ENCODE measurements at regions not wholly inside any gene's neighbourhood (a gene's known extent, or its start where the extent isn't known, plus 50 kb on each side); places are given as distances from the start of the nearest gene placed in this dataset.

DNA sequence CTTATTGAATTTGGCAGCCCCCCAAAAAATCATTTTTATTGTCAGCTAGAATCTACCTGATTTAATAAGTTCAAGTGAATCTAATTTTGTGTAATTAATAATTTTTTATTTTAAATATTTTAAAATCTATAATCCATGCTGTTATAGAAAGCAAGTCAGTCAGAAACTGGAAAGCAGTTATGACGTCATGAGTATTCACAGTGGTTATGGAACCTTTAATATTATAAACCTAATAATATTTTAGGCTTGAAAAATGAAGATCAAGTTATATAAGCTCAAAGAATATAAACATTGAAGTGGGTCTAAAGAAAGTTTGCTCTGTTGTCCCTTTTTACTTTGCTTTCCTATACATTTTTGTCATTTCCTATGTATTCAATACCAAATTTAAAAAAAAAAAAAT lies 1075.1 kb upstream of the EPHA7 start:
- TF ChIP-seq, protein P1, sequence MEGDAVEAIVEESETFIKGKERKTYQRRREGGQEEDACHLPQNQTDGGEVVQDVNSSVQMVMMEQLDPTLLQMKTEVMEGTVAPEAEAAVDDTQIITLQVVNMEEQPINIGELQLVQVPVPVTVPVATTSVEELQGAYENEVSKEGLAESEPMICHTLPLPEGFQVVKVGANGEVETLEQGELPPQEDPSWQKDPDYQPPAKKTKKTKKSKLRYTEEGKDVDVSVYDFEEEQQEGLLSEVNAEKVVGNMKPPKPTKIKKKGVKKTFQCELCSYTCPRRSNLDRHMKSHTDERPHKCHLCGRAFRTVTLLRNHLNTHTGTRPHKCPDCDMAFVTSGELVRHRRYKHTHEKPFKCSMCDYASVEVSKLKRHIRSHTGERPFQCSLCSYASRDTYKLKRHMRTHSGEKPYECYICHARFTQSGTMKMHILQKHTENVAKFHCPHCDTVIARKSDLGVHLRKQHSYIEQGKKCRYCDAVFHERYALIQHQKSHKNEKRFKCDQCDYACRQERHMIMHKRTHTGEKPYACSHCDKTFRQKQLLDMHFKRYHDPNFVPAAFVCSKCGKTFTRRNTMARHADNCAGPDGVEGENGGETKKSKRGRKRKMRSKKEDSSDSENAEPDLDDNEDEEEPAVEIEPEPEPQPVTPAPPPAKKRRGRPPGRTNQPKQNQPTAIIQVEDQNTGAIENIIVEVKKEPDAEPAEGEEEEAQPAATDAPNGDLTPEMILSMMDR (IDR thresholded peaks at IDR 0.05) = no peak
- TF ChIP-seq POLR2A (IDR thresholded peaks at IDR 0.05) = no peak

All from thyroid gland (tissue), 4 donors.